Stimulated activated CD4-positive, alpha-beta T cell treated with anti-CD3 and anti-CD28 coated beads, Interleukin-2, amount 100 ng/mL, for 24 hours (primary cell): ENCODE measurements at regions not wholly inside any gene's neighbourhood (a gene's known extent, or its start where the extent isn't known, plus 50 kb on each side); places are given as distances from the start of the nearest gene placed in this dataset.

ENCODE experiments used
- DNase-seq, 2 donors: peaks; one replicate each; pipeline ENCODE4 v3.0.0-alpha.2; 2020

GRCh38 chr11:34564406-34564805, 50.8 kb upstream of the ELF5 start:
- no peak for DNase-seq

GRCh38 chr11:34564807-34565241, 51.2 kb upstream of the ELF5 start:
- DNase-seq = no peak

GRCh38 chr11:34565417-34566207, 52.0 kb upstream of the ELF5 start:
- DNase-seq = peak in 1 of 2 donors; percentile 20

- no peak for DNase-seq
Measured at GRCh38 chr11:34566208-34566551, 52.6 kb upstream of the ELF5 start.

- no peak for DNase-seq
Measured at GRCh38 chr11:34566736-34567135, 53.1 kb upstream of the ELF5 start.

- no peak for DNase-seq
Measured at GRCh38 chr11:34567733-34568132, 53.2 kb upstream of the EHF start.

GRCh38 chr11:34570584-34570983, 50.3 kb upstream of the EHF start:
- DNase-seq = peak in 1 of 2 donors; percentile 21
